Aorta (tissue), 5 donors: ENCODE measurements at regions not wholly inside any gene's neighbourhood (a gene's known extent, or its start where the extent isn't known, plus 50 kb on each side); places are given as distances from the start of the nearest gene placed in this dataset.

Experiments
- ATAC-seq: fragments of 200-7000 bp; cut with Tn5 transposase; one replicate; pipeline ENCODE4 v1.9.1; 2022; ENCODE audit warnings: moderate library complexity; ENCODE audit not compliant: low FRiP score
- DNase-seq, 2 donors: peaks; one replicate each; pipeline ENCODE4 v3.0.0-alpha.2; 2020
- H3K27ac ChIP-seq, 2 donors: one replicate each; pipeline ENCODE4 v1.5.1; 2013; ENCODE audit warnings: low read length in 2 of 2, mild to moderate bottlenecking in 2 of 2, moderate library complexity in 2 of 2, control low read depth in 1 of 2, inconsistent platforms in 1 of 2, low read depth in 1 of 2
- H3K27me3 ChIP-seq, 2 donors: one replicate each; pipeline ENCODE4 v1.6.1; 2013; ENCODE audit warnings: control low read depth in 1 of 2, low read length in 1 of 2, mild to moderate bottlenecking in 1 of 2, moderate library complexity in 1 of 2; ENCODE audit not compliant: insufficient read depth in 2 of 2, control insufficient read depth in 1 of 2
- H3K36me3 ChIP-seq, 2 donors: one replicate each; pipeline ENCODE4 v1.6.1; 2013; ENCODE audit warnings: control low read depth in 1 of 2, low read length in 1 of 2, mild to moderate bottlenecking in 1 of 2; ENCODE audit not compliant: insufficient read depth in 2 of 2, control insufficient read depth in 1 of 2
- H3K4me1 ChIP-seq, 2 donors: one replicate each; pipeline ENCODE4 v1.6.1; 2013; ENCODE audit warnings: low read length in 2 of 2, control low read depth in 1 of 2, mild to moderate bottlenecking in 1 of 2, moderate library complexity in 1 of 2; ENCODE audit not compliant: insufficient read depth in 2 of 2, control insufficient read depth in 1 of 2
- H3K4me3 ChIP-seq, 2 donors: one replicate each; pipeline ENCODE4 v1.5.1; 2013; ENCODE audit warnings: low read length in 2 of 2, control low read depth in 1 of 2, mild to moderate bottlenecking in 1 of 2
- H3K9me3 ChIP-seq: one replicate; pipeline ENCODE4 v1.6.1; 2013; ENCODE audit warnings: mild to moderate bottlenecking, low read length; ENCODE audit not compliant: control insufficient read depth
- WGBS, 2 donors: extraction: QIAGEN DNeasy Blood & Tissue Kit; methylation state at CpG; one replicate each; pipeline ENCODE4 v1.1.7; 2013; 5-methylcytosine and 5-hydroxymethylcytosine counted together
- intact Hi-C, 2 donors: fragments of 100-400 bp; cut with DNase I; formaldehyde crosslinking; loops; one replicate each; pipeline versions ENCODE4 v1.14.2 to v1.15.0; 2022
- donor health status: healthy with polysubstance abuse.
- donor health status: Bipolar disorder and iron deficiency.
- donor health status: DM: no; HTN: no; CAD: no.
- donor health status: DM: no; HTN: no; CAD: no.
- donor health status: DM: yes; HTN: yes; CAD: no.

GRCh38 chr15:53462651-53463050, 296.8 kb downstream of the WDR72 start:
- WGBS, 2 donors = 47 to 52% methylated on average over 2 of the region's 2 CpGs
- no peaks in the 10 kb centered on the region for H3K4me1 ChIP-seq
- DNase-seq = no peak

GRCh38 chr15:53461677-53462076, 297.8 kb downstream of the WDR72 start:
- H3K36me3 ChIP-seq = no peaks in the 10 kb centered on the region
- DNase-seq (no peak), ATAC-seq (no peak)
- WGBS, 2 donors = 90% methylated on average over 3 of the region's 3 CpGs
- intact Hi-C loops = no loop called here
- H3K27ac ChIP-seq = no peak overlapping the region
- no peaks in the 10 kb centered on the region for H3K4me1 ChIP-seq
- peaks cover 0 to 2% of the 10 kb centered on the region in 2 donors for H3K27me3 ChIP-seq
- no peak overlapping the region for H3K4me3 ChIP-seq
- peaks cover 3% of the 10 kb centered on the region for H3K9me3 ChIP-seq

More at GRCh38 chr15:53462651-53463050, 296.8 kb downstream of the WDR72 start:
- Histone ChIP-seq H3K9me3 (peaks cover 3% of the 10 kb centered on the region), H3K4me3 (no peak overlapping the region), H3K27ac (no peak overlapping the region), H3K36me3 (no peaks in the 10 kb centered on the region), H3K27me3 (peaks cover 0 to 2% of the 10 kb centered on the region in 2 donors)
- intact Hi-C loops = no loop called here
- ATAC-seq = no peak

- no peak for DNase-seq
- ATAC-seq = no peak
- Histone ChIP-seq H3K27ac (no peak overlapping the region), H3K9me3 (peaks cover 3% of the 10 kb centered on the region), H3K4me1 (no peaks in the 10 kb centered on the region), H3K4me3 (no peak overlapping the region), H3K36me3 (no peaks in the 10 kb centered on the region), H3K27me3 (peaks cover 0 to 2% of the 10 kb centered on the region in 2 donors)
- intact Hi-C loops = no loop called here
- 69 to 81% methylated on average over 1 of the region's 1 CpG for WGBS, 2 donors
Measured at GRCh38 chr15:53458736-53459135, 300.7 kb downstream of the WDR72 start.

DNA sequence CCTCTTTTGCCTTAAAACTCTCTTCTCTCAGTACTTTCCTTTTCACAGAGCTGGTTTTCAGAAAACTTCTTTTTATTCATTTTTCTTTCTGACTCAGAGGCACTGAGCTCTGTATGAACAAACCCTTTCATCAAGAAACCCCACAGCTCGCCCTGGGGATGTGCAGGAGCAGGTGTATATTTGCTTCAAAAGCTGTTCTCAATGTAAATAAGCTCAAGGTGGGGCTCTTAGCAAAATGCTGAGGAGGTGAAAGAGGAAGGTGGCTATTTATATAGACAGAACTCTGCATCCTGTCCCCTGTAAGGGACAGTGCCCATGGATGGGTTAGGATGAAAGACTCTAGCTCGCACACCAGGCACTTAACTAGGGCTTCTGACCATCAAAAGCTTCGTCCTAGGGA, 302.0 kb downstream of the WDR72 start:
- H3K36me3 ChIP-seq = no peaks in the 10 kb centered on the region
- no peak overlapping the region for H3K4me3 ChIP-seq
- DNase-seq (no peak), ATAC-seq (no peak)
- no peaks in the 10 kb centered on the region for H3K4me1 ChIP-seq
- WGBS, 2 donors = 55 to 56% methylated on average over 3 of the region's 3 CpGs
- H3K9me3 ChIP-seq = peaks cover 3% of the 10 kb centered on the region
- no peak overlapping the region for H3K27ac ChIP-seq
- intact Hi-C loops = no loop called here
- peaks cover 0 to 2% of the 10 kb centered on the region in 2 donors for H3K27me3 ChIP-seq

DNA sequence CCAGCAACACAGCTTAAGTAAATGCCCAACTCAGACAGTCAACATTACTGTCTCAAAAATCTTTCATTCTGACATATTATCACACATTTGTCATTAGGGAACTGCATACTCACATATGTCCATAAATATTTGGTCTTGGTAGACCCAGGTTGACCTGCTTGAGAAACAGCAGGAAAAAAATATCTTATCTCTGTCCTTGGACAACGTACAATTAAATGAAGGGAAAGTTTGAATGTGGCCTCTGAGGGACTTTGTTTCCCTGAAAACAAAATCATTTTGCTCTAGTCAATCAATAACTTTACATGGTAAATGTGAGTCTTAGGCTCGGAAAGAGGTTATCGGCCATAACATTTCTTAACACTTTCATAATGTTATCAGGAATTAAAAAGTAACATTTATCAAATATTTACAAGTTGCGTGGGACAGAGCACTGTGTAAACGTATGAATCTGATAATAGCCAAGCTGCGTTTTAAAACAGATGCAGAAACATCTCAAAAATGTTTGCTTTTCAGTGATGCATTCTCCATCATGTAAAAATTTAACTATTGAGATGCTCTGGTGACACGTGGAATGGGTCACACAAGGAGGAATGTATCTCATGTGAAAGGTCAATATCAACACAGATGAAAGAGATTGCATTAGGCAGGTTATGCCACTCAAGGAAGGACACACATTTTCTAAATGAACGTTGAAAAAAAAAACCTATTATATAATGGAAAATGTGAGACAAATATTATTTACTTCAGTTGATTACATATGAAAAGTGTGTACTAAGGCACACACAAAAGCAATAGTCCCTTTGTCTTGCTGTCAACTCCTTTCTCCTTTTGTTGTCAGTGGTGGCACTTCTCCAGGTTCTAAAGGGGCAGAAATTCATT, 304.4 kb downstream of the WDR72 start:
- Histone ChIP-seq H3K4me3 (no peak overlapping the region), H3K36me3 (no peaks in the 10 kb centered on the region), H3K27me3 (peaks cover 0 to 2% of the 10 kb centered on the region in 2 donors), H3K4me1 (no peaks in the 10 kb centered on the region), H3K27ac (no peak overlapping the region), H3K9me3 (peaks cover 2% of the 10 kb centered on the region)
- WGBS, 2 donors = 29 to 32% methylated on average over 8 of the region's 8 CpGs
- intact Hi-C loops = no loop called here
- ATAC-seq (no peak), DNase-seq (no peak)

DNA sequence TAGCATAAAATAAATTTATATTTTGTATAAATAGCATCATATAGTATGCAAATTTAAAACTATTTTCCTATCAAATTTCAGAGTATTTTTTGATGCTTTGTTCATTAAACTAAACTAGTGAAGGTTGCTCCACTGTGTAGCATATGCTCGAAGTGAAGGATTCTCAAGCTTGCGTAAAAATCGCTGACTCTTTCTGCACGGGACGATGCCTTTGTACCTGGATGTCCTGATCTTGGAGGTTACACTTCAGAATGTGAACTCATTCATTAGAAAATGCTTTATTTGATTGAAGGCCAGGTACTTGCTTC, 305.0 kb downstream of the WDR72 start:
- Histone ChIP-seq H3K9me3 (peaks cover 2% of the 10 kb centered on the region), H3K27ac (no peak overlapping the region), H3K4me1 (no peaks in the 10 kb centered on the region), H3K4me3 (no peak overlapping the region), H3K27me3 (peaks cover 0 to 2% of the 10 kb centered on the region in 2 donors), H3K36me3 (no peaks in the 10 kb centered on the region)
- DNase-seq = no peak
- 87 to 88% methylated on average over 5 of the region's 5 CpGs for WGBS, 2 donors
- ATAC-seq = no peak
- intact Hi-C loops = no loop called here

DNA sequence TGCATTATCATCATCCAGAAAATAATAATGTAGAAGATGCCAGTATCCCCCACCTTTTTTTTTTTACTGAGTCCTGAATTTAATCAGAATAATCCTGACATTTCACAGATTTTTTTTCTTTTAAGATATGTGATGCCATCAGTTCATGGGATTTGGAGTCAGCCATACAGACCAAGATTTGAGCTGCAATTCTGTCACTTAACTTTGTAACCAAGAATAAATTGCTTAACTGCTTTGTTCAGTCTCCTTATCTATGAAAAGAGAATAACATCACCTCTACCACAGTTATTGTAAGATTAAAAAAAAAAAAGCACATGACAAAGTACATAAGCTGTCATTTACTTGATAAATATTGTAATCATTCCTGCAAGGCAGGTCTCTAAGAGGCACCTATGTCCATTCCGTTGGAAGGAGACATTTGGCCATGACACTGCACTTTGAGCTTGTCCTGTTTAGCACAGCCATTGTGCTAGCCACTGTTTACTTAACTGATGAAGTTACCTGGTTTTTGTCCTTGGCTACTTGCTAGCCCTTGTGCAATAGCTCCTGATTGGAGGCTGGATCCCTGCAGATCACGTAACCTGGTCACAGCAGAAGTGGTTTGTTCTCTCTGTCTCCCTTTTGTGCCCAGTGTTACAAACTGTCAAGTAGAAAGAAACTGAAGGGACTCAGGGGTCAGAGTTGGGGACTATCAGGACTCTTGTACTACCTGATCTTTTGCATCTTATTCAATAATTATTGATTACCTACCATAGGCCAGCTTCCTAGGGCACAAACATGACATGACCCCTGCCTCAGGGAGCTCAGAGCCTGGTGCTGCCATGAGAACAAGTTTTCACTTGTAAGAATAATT, 306.0 kb downstream of the WDR72 start:
- Histone ChIP-seq H3K4me3 (no peak overlapping the region), H3K4me1 (no peaks in the 10 kb centered on the region), H3K9me3 (no peaks in the 10 kb centered on the region), H3K27me3 (no peaks in the 10 kb centered on the region), H3K27ac (no peak overlapping the region), H3K36me3 (no peaks in the 10 kb centered on the region)
- no peak for DNase-seq
- intact Hi-C loops = no loop called here
- ATAC-seq = no peak
- 62 to 67% methylated on average over 2 of the region's 2 CpGs for whole genome bisulfite sequencing, 2 donors

DNA sequence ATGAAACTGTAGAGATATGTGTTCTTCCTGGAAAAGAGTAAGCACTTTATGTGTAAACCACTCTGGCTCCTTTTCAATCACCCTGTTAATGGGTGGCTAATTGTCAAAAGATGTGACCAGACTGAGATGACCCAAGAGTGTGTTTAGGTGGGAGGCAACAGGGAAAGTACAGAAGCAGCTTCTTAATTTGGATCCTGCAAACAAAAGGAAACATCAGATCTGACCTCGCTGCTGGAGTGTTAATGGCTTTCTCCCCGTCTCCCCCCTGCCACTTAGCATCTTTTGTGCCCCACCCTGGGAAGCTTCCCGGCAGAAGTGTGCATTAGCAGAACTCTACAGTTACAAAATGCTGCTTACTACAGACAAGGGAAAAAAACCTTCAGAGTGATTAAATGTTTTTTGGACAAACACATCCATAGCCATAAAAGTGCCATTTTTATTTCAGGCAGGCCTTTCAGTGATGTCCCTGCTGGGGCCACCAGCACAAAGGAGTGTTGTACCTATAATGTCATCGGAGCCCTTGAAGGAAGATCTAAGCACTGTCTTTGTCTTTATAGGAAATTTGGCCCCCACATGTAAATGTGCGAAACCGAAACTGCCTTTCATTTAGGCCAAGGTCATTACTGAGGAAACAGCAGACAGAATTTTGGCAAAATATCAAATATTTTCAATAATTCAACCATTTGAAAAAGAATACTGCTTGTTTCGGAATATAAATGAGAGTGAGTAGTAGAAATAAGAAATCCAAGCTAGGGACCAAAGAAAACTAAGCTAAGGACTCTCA, 311.0 kb downstream of the WDR72 start:
- intact Hi-C loops = loop anchor here in 1 of 2 donors (10.0 kb wide), 1 partner anchor 74 kb away; no protein-coding TSS in a partner anchor
- H3K36me3 ChIP-seq = no peaks in the 10 kb centered on the region
- H3K27me3 ChIP-seq = no peaks in the 10 kb centered on the region
- 27 to 31% methylated on average over 7 of the region's 7 CpGs for WGBS, 2 donors
- no peak for DNase-seq
- H3K9me3 ChIP-seq = no peaks in the 10 kb centered on the region
- no peak overlapping the region for H3K27ac ChIP-seq
- no peak overlapping the region for H3K4me3 ChIP-seq
- ATAC-seq = no peak
- H3K4me1 ChIP-seq = no peaks in the 10 kb centered on the region
